ENCODE measurements at regions not wholly inside any gene's neighbourhood (a gene's known extent, or its start where the extent isn't known, plus 50 kb on each side); places are given as distances from the start of the nearest gene placed in this dataset.

GRCh38 chr2:238966072-238966937, 118.4 kb downstream of the TWIST2 start:
- DNase-seq: no peak
- Histone ChIP-seq H3F3A (ENCODE audit: insufficient read depth) (no peaks in the 10 kb centered on the region), H3K79me2 (ENCODE audit: insufficient read depth) (no peaks in the 10 kb centered on the region), H4K20me1 (ENCODE audit: insufficient read depth) (no peaks in the 10 kb centered on the region), H3K4me1 (ENCODE audit: insufficient read depth) (no peaks in the 10 kb centered on the region), H3K9me2 (ENCODE audit: insufficient read depth) (no peaks in the 10 kb centered on the region), H3K27me3 (replicated peaks; ENCODE audit: insufficient read depth) (no peaks in the 10 kb centered on the region), H3K27ac (no peak overlapping the region), H2AFZ (no peak overlapping the region), H3K4me2 (ENCODE audit: unreplicated experiment) (no peak overlapping the region), H3K9ac (no peak overlapping the region), H3K4me3 (no peak overlapping the region), H3K9me3 (ENCODE audit: low read depth) (no peaks in the 10 kb centered on the region), H3K36me3 (ENCODE audit: low read depth) (no peaks in the 10 kb centered on the region)
- WGBS, 2 experiments (ENCODE audit: low coverage in 1 of 2, low lambda C conversion rate in 2 of 2, missing lambda C conversion rate in 2 of 2): 95 to 96% methylated on average over 40 to 46 of the region's 46 CpGs
- in situ Hi-C loops (cut with MboI): no loop called here
- TF ChIP-seq EZH2phosphoT487 (IDR thresholded peaks at IDR 0.05; ENCODE audit: insufficient read depth, low read depth) (no peak), EZH2 (IDR thresholded peaks at IDR 0.05; ENCODE audit: insufficient read depth, poor library complexity, severe bottlenecking) (no peak)

GRCh38 chr2:238967031-238967977, 119.4 kb downstream of the TWIST2 start:
- no peak for TF ChIP-seq EZH2phosphoT487 (IDR thresholded peaks at IDR 0.05; ENCODE audit: insufficient read depth, low read depth)
- TF ChIP-seq EZH2 (IDR thresholded peaks at IDR 0.05; ENCODE audit: insufficient read depth, poor library complexity, severe bottlenecking): no peak

GRCh38 chr2:238967978-238968360, 120.1 kb downstream of the TWIST2 start:
- no peak overlapping the region for H3K9ac ChIP-seq
- H3F3A ChIP-seq (ENCODE audit: insufficient read depth): no peaks in the 10 kb centered on the region
- H3K4me2 ChIP-seq (ENCODE audit: unreplicated experiment): no peak overlapping the region
- in situ Hi-C loops (cut with MboI): no loop called here
- peaks cover 4% of the 10 kb centered on the region for H3K4me1 ChIP-seq (ENCODE audit: insufficient read depth)
- H2AFZ ChIP-seq: no peak overlapping the region
- no peak for TF ChIP-seq EZH2 (IDR thresholded peaks at IDR 0.05; ENCODE audit: insufficient read depth, poor library complexity, severe bottlenecking)
- no peak for TF ChIP-seq EZH2phosphoT487 (IDR thresholded peaks at IDR 0.05; ENCODE audit: insufficient read depth, low read depth)
- DNase-seq: no peak
- no peaks in the 10 kb centered on the region for H3K9me2 ChIP-seq (ENCODE audit: insufficient read depth)
- no peaks in the 10 kb centered on the region for H3K27me3 ChIP-seq (replicated peaks; ENCODE audit: insufficient read depth)
- no peak overlapping the region for H3K27ac ChIP-seq
- H3K36me3 ChIP-seq (ENCODE audit: low read depth): no peaks in the 10 kb centered on the region
- H4K20me1 ChIP-seq (ENCODE audit: insufficient read depth): no peaks in the 10 kb centered on the region
- H3K4me3 ChIP-seq: no peak overlapping the region
- WGBS, 2 experiments (ENCODE audit: low coverage in 1 of 2, low lambda C conversion rate in 2 of 2, missing lambda C conversion rate in 2 of 2): 92 to 96% methylated on average over 8 of the region's 8 CpGs
- no peaks in the 10 kb centered on the region for H3K79me2 ChIP-seq (ENCODE audit: insufficient read depth)
- H3K9me3 ChIP-seq (ENCODE audit: low read depth): no peaks in the 10 kb centered on the region

More at GRCh38 chr2:238967031-238967977, 119.4 kb downstream of the TWIST2 start:
- Histone ChIP-seq H4K20me1 (ENCODE audit: insufficient read depth) (no peaks in the 10 kb centered on the region), H3K4me2 (ENCODE audit: unreplicated experiment) (no peak overlapping the region), H3K36me3 (ENCODE audit: low read depth) (no peaks in the 10 kb centered on the region), H3K4me1 (ENCODE audit: insufficient read depth) (no peaks in the 10 kb centered on the region), H3K9me3 (ENCODE audit: low read depth) (no peaks in the 10 kb centered on the region), H3F3A (ENCODE audit: insufficient read depth) (no peaks in the 10 kb centered on the region), H2AFZ (no peak overlapping the region), H3K4me3 (no peak overlapping the region), H3K27ac (no peak overlapping the region), H3K27me3 (replicated peaks; ENCODE audit: insufficient read depth) (no peaks in the 10 kb centered on the region), H3K79me2 (ENCODE audit: insufficient read depth) (no peaks in the 10 kb centered on the region), H3K9ac (no peak overlapping the region), H3K9me2 (ENCODE audit: insufficient read depth) (no peaks in the 10 kb centered on the region)
- WGBS, 2 experiments (ENCODE audit: low coverage in 1 of 2, low lambda C conversion rate in 2 of 2, missing lambda C conversion rate in 2 of 2): 89% methylated on average over 42 to 43 of the region's 43 CpGs
- in situ Hi-C loops (cut with MboI): no loop called here
- DNase-seq: no peak

DNA sequence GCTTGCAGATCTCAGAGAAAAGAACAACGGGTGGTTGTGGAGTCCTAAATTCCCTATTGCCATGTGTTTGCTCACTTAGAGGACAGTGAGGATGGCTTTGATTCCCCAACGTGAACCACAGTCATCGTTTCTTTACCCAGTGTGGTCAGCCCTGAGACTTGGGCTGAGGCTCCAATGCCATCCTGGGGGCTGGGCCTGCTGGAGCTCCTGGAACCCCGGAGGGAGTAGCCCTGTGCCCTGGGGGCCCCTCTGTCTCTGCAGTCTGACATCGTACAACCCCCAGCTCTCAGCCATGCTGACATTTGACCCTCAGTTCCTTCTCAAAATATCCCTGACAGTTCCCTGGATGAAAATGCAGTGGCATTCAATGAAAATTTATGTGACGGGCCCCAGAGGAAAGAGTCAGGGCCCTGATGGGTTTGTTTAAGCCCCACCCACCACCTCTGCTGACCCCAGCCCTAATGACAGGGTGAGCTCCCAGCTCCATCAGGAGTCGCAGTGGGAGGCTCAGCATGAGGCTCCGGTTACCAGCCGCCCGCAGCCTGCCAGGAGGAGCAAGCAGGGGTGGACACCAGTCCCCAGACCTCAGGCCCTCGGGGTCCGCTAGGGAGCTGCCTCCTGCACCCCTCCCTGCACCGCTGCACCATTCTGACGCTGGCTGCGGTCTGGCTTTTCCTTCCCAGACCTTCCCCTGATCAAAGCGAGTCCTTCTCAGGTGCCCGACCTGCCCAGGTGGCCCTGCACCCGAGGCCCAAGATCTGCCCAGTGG, 120.9 kb downstream of the TWIST2 start:
- no peaks in the 10 kb centered on the region for H3K36me3 ChIP-seq (ENCODE audit: low read depth)
- TF ChIP-seq EZH2 (IDR thresholded peaks at IDR 0.05; ENCODE audit: insufficient read depth, poor library complexity, severe bottlenecking): no peak
- TF ChIP-seq EZH2phosphoT487 (IDR thresholded peaks at IDR 0.05; ENCODE audit: insufficient read depth, low read depth): no peak
- H3K4me2 ChIP-seq (ENCODE audit: unreplicated experiment): no peak overlapping the region
- no peak overlapping the region for H3K9ac ChIP-seq
- no peaks in the 10 kb centered on the region for H4K20me1 ChIP-seq (ENCODE audit: insufficient read depth)
- H3K9me3 ChIP-seq (ENCODE audit: low read depth): no peaks in the 10 kb centered on the region
- no peaks in the 10 kb centered on the region for H3K79me2 ChIP-seq (ENCODE audit: insufficient read depth)
- no peak overlapping the region for H2AFZ ChIP-seq
- 80 to 82% methylated on average over 17 of the region's 18 CpGs for WGBS, 2 experiments (ENCODE audit: low coverage in 1 of 2, low lambda C conversion rate in 2 of 2, missing lambda C conversion rate in 2 of 2)
- DNase-seq: no peak
- H3F3A ChIP-seq (ENCODE audit: insufficient read depth): peaks cover 8% of the 10 kb centered on the region
- in situ Hi-C loops (cut with MboI): no loop called here
- peaks cover 12% of the 10 kb centered on the region for H3K4me1 ChIP-seq (ENCODE audit: insufficient read depth)
- no peak overlapping the region for H3K4me3 ChIP-seq
- no peaks in the 10 kb centered on the region for H3K9me2 ChIP-seq (ENCODE audit: insufficient read depth)
- no peak overlapping the region for H3K27ac ChIP-seq
- no peaks in the 10 kb centered on the region for H3K27me3 ChIP-seq (replicated peaks; ENCODE audit: insufficient read depth)
